Neural cell (in vitro differentiated cells): ENCODE measurements at regions not wholly inside any gene's neighbourhood (a gene's known extent, or its start where the extent isn't known, plus 50 kb on each side); places are given as distances from the start of the nearest gene placed in this dataset.

Experiments used
- EZH2 ChIP-seq: fragments of 200-600, 300-800 bp; shearing (Covaris generic), sonication (generic); IDR thresholded peaks from 2 replicates; pipeline ENCODE4 v1.6.1; 2014; ENCODE audit warnings: antibody characterized with exemption, low read length, borderline replicate concordance, mild to moderate bottlenecking; ENCODE audit not compliant: insufficient read depth, poor library complexity, severe bottlenecking
- POLR2AphosphoS5 ChIP-seq: IDR thresholded peaks from 2 replicates; pipeline ENCODE4 v1.6.1; 2012
- TF ChIP-seq, protein P1 (sequence below): fragments of 450-650 bp; IDR thresholded peaks from 2 replicates; pipeline ENCODE4 v1.5.1; 2014; ENCODE audit warnings: antibody characterized with exemption, mild to moderate bottlenecking, moderate library complexity; ENCODE audit not compliant: poor library complexity, severe bottlenecking
- TF ChIP-seq, protein P2 (sequence below): IDR thresholded peaks from 2 replicates; pipeline ENCODE4 v1.6.1; 2012; ENCODE audit warnings: borderline replicate concordance

DNA sequence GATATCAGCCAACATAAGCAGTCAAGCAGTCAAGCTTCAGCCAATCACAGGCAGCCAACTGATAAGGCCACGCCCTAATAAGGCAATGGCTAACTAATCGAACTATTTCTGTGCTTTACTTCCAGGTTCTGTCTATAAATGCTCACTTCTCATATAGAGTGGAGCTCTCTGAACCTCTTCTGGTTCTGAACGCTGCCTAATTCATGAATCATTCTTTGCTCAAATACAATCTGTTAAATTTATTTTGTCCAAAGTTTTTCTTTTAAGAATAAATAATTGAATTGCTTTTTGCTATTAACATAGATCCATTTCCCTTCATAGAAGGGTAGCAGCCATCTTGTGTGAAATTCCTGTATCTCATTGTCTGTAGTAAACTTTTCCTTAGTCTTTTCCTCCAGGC is 97.9 kb upstream of the TMEM72 start:
- TF ChIP-seq, protein P1, sequence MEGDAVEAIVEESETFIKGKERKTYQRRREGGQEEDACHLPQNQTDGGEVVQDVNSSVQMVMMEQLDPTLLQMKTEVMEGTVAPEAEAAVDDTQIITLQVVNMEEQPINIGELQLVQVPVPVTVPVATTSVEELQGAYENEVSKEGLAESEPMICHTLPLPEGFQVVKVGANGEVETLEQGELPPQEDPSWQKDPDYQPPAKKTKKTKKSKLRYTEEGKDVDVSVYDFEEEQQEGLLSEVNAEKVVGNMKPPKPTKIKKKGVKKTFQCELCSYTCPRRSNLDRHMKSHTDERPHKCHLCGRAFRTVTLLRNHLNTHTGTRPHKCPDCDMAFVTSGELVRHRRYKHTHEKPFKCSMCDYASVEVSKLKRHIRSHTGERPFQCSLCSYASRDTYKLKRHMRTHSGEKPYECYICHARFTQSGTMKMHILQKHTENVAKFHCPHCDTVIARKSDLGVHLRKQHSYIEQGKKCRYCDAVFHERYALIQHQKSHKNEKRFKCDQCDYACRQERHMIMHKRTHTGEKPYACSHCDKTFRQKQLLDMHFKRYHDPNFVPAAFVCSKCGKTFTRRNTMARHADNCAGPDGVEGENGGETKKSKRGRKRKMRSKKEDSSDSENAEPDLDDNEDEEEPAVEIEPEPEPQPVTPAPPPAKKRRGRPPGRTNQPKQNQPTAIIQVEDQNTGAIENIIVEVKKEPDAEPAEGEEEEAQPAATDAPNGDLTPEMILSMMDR = no peak
- TF ChIP-seq EZH2 (no peak), POLR2AphosphoS5 (no peak)
- TF ChIP-seq, protein P2, sequence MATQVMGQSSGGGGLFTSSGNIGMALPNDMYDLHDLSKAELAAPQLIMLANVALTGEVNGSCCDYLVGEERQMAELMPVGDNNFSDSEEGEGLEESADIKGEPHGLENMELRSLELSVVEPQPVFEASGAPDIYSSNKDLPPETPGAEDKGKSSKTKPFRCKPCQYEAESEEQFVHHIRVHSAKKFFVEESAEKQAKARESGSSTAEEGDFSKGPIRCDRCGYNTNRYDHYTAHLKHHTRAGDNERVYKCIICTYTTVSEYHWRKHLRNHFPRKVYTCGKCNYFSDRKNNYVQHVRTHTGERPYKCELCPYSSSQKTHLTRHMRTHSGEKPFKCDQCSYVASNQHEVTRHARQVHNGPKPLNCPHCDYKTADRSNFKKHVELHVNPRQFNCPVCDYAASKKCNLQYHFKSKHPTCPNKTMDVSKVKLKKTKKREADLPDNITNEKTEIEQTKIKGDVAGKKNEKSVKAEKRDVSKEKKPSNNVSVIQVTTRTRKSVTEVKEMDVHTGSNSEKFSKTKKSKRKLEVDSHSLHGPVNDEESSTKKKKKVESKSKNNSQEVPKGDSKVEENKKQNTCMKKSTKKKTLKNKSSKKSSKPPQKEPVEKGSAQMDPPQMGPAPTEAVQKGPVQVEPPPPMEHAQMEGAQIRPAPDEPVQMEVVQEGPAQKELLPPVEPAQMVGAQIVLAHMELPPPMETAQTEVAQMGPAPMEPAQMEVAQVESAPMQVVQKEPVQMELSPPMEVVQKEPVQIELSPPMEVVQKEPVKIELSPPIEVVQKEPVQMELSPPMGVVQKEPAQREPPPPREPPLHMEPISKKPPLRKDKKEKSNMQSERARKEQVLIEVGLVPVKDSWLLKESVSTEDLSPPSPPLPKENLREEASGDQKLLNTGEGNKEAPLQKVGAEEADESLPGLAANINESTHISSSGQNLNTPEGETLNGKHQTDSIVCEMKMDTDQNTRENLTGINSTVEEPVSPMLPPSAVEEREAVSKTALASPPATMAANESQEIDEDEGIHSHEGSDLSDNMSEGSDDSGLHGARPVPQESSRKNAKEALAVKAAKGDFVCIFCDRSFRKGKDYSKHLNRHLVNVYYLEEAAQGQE = no peak
